ENCODE measurements at regions not wholly inside any gene's neighbourhood (a gene's known extent, or its start where the extent isn't known, plus 50 kb on each side); places are given as distances from the start of the nearest gene placed in this dataset.
"Not testable (repeated sequence)": the region's sequence is repeated elsewhere in the genome, so short reads cannot be mapped to it uniquely, and the experiment has no call there.

GRCh38 chr2:167745667-167746066 is 501.7 kb downstream of the STK39 start:
- no peak for DNase-seq

GRCh38 chr2:167739921-167740320 is 507.5 kb downstream of the STK39 start:
- not testable (repeated sequence) for DNase-seq

- no peak for DNase-seq
These were observed 513.6 kb downstream of the STK39 start for GRCh38 chr2:167733747-167734146.

- no peak for DNase-seq
These were observed 515.1 kb downstream of the STK39 start for GRCh38 chr2:167732326-167732725.

GRCh38 chr2:167729911-167730310 is 517.5 kb downstream of the STK39 start:
- DNase-seq, result no peak

- no peak for DNase-seq
These were observed 520.6 kb downstream of the STK39 start for GRCh38 chr2:167726788-167727187.

- no peak for DNase-seq
These were observed 525.8 kb downstream of the STK39 start for GRCh38 chr2:167721593-167721992.

GRCh38 chr2:167719410-167719809 is 528.0 kb downstream of the STK39 start:
- DNase-seq, result no peak

GRCh38 chr2:167718560-167718959 is 528.8 kb downstream of the STK39 start:
- no peak for DNase-seq

GRCh38 chr2:167715932-167716331 is 531.5 kb downstream of the STK39 start:
- no peak for DNase-seq

GRCh38 chr2:167715498-167715897 is 531.9 kb downstream of the STK39 start:
- DNase-seq, result not testable (repeated sequence)

GRCh38 chr2:167712275-167712674 is 535.1 kb downstream of the STK39 start:
- DNase-seq, result no peak

GRCh38 chr2:167708998-167709397 is 538.4 kb downstream of the STK39 start:
- no peak for DNase-seq

- no peak for DNase-seq
These were observed 540.6 kb downstream of the STK39 start for GRCh38 chr2:167706800-167707199.

GRCh38 chr2:167703441-167703840 is 544.0 kb downstream of the STK39 start:
- no peak for DNase-seq

GRCh38 chr2:167702227-167702626 is 545.2 kb downstream of the STK39 start:
- no peak for DNase-seq

- DNase-seq, result no peak
These were observed 545.7 kb downstream of the STK39 start for GRCh38 chr2:167701651-167702050.

- DNase-seq, result no peak
These were observed 549.4 kb downstream of the STK39 start for GRCh38 chr2:167697948-167698347.

- no peak for DNase-seq
These were observed 550.2 kb downstream of the STK39 start for GRCh38 chr2:167697194-167697593.

GRCh38 chr2:167692936-167693335 is 554.5 kb downstream of the STK39 start:
- DNase-seq, result no peak

- DNase-seq, result no peak
These were observed 555.2 kb downstream of the STK39 start for GRCh38 chr2:167692191-167692590.

- DNase-seq, result no peak
These were observed 558.0 kb downstream of the STK39 start for GRCh38 chr2:167689444-167689843.

GRCh38 chr2:167686691-167687090 is 560.7 kb downstream of the STK39 start:
- DNase-seq, result no peak

GRCh38 chr2:167681234-167682015 is 566.0 kb downstream of the STK39 start:
- no peak for DNase-seq

- DNase-seq, result no peak
These were observed 569.2 kb downstream of the STK39 start for GRCh38 chr2:167678158-167678557.

Data from DMS 273 treated with DMSO at 0.1 percent for 48 hours (cell line).